Fibroblast of skin of left biceps (primary cell): ENCODE measurements at regions not wholly inside any gene's neighbourhood (a gene's known extent, or its start where the extent isn't known, plus 50 kb on each side); places are given as distances from the start of the nearest gene placed in this dataset.
"Not testable (repeated sequence)": the region's sequence is repeated elsewhere in the genome, so short reads cannot be mapped to it uniquely, and the experiment has no call there.

Source experiments
- DNase-seq, 2 experiments: peaks; one replicate each; pipeline ENCODE4 v3.0.0-alpha.2; 2013; ENCODE audit warnings: low read depth in 2 of 2

DNA sequence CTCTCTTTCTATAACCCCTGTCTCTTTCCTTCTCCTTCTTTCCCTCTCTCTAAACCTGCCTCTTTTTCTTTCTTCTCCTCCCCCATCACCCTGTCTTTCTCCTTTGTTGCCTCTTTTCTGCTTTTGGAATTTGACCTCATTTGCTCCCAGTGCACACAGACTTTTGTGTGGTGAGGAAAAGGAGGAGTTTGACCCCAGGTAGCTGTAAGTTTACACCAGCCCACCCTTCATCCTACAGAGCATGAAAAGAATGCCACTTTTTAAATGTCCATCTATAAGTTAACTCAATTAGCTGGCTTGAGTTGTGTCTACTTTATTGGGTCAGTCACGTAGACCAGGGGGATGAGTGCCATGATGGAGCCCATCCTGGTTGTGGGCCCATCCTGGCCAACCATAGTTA, 146.8 kb upstream of the SLC38A2 start:
- DNase-seq: no peak

DNA sequence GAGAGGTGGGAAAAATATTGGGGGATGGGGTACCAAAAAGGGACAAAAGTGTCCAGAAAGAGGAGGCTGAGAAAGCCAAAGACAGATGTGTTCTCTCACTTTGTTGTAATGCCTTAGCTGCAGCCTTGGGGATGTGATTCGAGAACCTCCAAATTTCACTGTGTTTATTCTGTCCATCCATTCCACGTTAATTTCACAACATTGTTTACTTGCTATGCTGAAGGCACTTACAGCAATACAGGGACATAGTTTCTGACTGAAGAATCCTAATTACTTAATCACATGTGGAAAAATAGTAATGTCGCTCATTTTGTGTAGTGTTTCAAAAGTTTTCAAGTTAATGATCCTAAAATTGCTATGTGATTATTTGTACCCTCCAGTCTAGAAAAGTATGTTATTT, 146.2 kb upstream of the SLC38A2 start:
- no peak for DNase-seq

DNA sequence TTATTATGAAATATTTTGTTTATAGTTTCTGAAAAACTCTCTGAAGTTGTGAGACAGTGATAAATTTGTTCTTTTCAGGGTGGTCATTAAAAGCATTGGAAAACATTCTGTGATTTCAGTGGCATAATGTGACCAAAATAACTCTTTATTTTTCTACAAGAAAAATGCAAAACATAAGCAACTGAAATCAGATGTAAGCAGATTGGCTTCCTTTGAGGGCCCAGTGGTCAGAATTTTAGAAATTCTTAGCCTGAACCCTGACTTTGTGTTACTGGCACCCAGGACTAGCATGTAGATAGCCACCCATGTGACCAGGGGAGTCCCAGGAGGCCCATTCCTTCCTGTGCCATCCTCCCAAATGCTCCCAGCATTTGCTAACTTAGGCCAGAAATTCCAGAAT, 145.6 kb upstream of the SLC38A2 start:
- no peak for DNase-seq

DNA sequence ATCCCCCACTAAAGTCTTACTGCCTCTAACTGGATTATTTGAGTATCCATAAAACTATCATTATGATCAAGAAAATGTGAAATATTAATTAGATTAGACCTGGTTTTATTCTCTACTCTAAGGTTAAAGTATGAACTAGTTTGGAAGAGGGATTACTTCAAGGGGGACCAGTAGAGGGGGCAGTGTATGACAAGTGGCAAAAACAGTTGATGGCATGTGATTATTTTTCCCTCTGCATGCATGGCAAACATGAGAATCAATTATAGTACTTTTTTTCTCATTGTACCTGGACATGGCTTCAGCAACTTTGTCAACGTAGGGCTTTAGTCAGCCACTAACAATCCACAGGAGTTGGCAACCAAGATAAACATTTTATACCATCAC, 145.0 kb upstream of the SLC38A2 start:
- no peak for DNase-seq

DNA sequence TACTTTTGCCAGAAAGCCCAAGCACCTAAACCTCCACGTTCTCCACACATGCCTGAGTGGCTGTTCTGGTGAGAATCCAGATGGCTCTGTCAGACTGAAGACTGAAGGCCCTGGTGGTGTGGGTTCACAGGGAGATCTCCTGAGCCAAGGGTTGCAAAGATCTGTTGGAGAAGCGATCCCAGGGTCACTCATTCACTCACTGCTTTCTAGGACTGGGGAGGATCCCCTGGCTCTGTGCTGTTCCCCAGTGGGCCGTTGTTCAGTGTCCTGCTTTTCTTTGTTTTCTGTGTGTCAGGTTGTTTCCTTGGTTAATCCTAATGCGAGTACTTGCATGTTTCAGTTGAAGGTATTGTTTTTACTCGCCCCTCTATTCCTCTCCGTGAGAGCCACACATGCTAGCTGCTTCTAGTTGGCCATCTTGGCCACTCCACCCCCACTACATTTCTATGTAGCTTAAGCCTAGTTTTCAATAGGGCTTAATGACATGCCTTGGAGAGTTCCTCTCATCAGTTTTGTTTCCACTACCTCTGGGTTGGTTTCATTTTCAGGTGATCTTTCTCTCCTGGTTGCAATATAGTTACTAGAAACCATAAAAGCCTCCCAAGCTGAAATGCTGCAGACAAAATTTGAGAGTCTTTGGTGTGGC, 144.5 kb upstream of the SLC38A2 start:
- DNase-seq: no peak

DNA sequence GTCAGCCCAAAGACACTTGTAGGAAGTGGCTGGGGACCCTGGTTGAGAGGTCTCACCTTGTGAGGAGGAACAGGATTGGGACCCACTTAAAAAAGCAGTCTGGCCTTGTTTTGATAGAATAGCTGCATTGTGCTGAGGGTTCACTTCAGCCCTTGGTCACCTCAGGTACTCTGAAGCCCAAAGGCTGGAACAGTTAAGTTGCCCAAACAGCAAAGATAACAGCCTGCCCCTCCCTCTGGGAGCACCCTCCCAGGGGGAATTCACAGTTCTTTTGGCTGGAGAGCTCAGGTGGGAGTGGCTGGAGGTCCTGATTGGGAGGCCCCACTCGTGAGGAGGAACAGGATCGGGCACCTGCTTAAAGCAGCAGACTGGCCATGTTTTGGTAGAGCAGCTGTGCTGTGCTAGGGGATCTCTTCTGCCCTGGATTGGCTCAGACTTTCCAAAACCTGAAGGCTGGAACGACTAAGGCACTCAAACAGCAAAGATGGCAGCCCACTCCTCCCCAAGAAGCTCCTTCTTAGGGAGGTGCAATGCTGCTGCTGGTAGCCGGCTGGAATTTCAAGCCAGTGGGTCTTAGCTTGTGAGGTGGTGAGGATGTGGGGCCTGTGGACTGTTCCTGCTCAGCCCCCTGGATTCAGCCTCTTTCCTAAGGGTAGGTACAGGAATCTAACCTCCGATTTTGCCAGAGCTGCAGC, 143.8 kb upstream of the SLC38A2 start:
- no peak for DNase-seq

DNA sequence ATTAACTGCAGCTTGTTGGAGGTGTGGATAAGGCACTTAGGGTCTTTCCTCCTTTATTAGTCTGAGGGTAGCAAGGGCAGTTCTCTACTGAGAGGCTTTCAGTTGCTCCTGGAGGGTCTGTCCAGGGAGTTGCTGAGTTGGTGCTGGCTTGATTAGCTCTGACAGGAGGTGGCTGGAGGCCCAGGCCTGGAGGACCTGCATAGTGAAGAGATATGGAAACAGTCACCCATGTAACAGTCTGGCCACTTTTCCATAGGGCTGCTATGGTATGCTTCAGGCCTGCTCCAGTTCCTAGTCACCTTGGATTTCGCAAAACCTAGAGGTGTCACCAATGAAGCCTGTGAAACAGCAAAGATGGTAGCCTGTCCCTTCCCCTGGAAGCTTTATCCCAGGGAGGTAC, 143.3 kb upstream of the SLC38A2 start:
- DNase-seq: no peak

DNA sequence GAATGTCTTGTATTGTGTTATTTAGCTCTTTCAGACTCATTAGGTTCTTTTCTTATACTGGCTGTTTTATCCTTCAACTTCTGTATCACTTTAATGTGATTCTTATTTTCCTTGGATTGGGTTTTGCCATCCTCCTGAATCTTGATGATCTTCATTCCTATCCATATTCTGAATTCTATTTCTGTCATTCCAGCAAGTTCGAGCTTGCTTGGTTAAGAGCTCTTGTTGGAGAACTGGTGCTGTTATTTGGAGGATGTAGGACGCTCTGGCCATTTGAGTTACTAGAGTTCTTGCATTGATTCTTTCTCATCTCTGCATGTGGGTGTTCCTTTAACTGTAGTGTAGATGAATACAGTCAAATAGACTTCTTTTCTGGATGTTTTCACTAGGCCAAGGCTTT, 142.3 kb upstream of the SLC38A2 start:
- no peak for DNase-seq

DNA sequence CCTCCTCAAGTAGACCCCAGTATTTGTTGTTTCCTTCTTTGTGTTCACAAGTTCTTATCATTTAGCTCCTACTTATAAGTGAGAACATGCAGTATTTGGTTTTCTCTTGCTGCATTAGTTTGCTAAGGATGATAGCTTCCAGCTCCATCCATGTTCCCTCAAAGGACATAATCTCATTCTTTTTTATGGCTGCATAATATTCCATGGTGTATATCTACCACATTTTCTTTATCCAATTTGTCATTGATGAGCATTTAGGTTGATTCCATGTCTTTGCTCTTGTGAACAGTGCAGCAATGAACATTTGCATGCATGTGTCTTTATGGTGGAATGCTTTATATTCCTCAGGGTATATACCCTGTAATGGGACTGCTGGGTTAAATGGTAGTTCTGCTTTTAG, 137.7 kb upstream of the SLC38A2 start:
- not testable (repeated sequence) for DNase-seq

DNA sequence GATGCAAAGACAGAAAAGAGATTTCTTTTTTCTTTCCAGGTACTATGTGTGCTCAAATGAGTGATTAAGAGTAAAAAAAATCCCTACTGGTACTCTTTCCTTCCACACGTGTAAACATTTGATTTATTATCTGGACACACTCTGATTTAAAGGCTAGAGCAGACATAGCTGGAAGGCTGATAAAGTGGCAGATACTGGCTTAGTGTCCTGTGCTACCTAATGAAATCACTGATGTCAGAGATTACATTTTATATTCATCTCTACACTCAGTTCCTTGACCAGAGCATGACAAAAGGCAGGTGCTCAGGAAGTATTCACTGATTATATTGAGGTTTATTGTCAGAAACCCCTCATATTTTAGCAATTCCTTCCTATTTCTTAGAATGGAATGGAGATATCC, 136.6 kb upstream of the SLC38A2 start:
- DNase-seq: no peak

DNA sequence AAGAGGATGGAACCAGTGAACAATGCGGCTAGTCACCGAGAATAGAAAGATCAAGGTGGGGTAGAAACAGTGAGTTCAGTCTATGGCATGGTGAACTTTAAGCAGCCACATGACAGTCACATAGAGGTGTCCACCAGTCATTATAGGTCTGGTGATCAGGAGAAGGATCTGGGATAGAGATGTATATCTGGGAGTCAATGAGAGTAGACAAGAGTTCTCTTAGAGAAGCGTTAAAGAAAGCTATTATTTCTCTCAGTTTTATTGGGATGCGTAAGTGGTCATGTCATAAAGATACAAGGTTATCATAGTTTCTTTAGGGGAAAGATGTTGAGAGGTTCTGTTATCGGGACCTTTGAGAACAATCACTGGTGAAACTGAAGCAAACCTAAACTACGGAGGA, 136.1 kb upstream of the SLC38A2 start:
- DNase-seq: no peak

DNA sequence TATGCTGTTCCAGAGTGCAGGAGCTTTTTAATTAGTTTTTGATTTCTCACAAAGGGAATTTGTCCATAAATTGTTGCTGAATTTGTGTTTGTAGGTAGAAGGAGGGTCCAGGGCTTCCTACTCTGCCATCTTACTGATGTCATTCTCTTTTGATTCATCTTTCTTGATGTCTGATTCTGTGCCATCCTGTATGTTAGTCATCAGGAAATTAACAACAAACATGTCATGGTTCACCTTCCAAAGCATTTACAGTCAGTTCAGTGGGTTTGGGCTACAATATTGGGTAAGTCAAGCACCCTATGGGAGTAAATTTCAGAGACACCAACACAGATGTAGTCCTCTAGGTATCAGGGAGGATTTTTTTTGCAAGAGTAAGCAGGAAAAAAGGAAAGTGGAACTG, 135.2 kb upstream of the SLC38A2 start:
- DNase-seq: no peak

DNA sequence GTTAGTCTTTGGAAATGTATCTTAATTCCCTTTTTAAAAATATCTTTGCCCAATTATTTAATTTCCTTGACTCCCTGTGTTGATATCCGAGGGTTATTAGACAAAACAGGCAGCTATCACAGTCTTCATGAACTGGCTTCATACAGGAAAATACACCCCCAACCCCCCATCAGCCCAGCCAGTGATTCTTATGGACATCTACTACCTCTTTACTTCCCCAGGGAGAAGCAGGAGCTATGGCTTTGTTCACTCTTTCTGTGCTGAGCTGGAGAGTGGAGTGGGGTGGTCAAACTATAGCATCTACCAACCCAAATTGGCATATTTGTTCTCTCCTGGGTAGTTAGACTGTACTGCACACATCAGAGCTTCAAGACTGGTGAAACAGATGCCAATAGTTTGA, 134.4 kb upstream of the SLC38A2 start:
- DNase-seq: no peak

DNA sequence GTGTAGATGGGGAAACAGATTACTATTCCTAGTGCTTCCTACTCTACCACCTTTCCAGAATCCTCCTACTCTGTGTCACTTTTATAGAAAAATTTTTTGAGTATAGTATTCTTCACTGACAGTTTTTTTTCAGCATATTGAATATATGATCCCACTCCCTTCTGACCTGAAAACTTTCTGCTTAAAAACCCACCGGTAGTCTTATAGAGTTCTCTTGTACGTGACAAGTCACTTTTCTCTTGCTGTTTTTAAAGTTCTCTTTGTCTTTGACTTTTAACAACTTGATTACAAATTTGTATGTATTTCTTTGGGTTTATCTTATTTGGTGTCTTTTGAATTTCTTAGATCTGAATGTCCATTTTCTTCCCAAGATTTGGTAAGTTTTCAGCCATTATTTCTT, 133.6 kb upstream of the SLC38A2 start:
- DNase-seq: no peak

DNA sequence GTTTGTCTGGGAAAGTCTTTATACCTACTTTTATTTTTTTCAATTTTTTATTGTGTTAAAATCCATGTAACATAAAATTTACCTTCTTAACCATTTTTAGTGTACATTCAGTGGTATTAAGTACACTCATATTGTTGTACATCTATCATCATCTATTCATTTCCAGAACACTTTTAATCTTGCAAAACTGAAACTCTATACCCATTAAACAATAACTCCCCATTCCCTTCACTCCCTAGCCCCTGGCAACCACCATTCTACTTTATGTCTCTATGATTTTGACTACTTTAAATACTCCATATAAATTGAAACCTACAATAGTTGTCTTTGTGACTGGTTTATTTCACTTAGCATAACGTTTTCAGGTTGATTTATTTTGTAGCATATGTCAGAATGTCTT, 131.9 kb upstream of the SLC38A2 start:
- no peak for DNase-seq

DNA sequence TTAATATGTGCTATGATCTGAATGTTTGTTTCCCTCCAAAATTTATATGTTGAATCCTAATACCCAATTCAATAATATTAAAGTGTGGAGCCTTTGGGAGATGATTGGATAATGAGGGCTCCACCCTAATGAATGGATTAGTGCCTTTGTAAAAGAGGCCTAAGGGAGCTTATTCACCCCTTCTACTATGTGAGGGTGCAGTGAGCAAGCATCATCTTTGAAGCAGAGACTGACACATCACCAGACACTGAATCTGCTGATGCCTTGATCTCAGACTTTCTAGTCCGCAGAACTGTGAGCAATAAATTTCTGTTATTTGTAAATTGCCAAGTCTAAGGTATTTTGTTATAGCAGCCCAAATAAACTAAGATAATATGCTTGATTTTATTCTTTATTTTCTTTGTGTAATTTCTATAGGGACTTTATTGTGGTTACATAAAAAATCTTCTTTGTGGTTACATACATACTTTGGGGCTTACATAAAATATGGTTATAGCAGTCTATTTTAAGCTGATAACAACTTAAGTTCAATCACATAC, 131.1 kb upstream of the SLC38A2 start:
- DNase-seq: no peak

DNA sequence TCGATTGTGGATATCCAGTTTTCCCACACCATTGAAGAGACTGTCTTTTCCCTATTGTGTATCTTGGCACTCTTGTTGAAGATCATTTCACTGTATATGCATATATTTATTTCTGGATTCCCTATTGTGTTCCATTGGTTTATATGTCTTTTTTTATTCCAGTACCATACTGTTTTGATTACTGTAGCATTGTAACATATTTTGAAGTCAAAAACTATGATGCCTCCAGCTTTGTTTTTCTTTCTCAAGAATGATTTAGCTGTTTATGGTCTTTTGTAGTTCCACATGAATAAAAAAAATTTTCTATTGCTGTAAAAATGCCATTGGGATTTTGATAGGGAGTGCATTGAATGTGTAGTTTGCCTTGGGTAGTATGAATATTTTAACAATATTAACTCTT, 128.1 kb upstream of the SLC38A2 start:
- no peak for DNase-seq

DNA sequence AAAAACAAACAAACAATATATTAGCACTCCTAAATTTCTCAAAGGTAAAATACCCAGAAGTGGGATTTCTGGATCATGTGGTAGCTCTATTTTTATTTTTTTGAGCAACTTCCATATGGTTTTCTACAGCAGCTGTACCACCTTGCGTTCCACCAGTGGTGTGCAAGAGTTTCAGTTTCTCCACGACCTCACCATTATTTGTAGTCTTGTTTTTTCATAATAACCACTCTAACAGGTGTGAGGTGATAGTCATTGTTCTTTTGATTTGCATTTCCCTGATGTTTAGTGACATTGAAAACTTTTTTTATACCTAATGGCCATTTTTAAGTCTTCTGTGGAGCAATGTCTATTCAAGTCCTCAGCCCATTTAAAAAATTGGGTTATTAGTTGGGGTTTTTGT, 127.3 kb upstream of the SLC38A2 start:
- no peak for DNase-seq

DNA sequence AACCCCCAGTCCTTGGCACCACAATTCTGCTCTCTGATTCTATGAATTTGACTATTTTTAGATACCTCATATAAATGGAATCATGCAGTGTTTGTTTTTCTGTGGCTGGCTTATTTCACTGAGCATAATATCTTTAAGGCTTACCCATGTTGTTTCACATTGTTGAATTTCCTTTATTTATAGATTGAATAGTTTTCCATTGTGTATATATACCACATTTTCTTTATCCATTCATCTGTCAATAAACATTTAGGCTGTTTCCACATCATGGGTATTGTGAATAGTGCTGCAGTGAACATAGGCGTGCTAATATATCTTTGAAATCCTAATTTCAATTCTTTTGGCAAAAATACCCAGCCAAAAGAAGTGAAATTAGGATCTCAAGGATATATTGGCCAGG, 126.7 kb upstream of the SLC38A2 start:
- DNase-seq: no peak

DNA sequence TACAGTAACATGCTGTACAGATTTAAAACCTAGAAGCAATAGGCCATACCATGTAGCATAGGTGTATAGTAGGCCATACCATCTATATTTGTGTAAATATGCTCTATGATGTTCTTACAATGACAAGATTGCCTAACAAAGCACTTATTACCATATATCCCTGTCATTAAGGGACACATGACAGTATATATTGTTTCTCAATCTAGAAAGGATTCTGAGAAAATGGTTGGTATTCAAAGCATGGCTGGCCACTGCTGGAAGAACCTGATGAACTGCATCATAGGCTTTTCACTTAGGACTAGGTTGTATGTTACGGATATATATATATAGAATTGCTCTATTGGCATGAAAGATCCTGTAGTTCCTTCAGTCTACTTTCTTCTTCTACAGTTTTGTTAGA, 125.2 kb upstream of the SLC38A2 start:
- no peak for DNase-seq

DNA sequence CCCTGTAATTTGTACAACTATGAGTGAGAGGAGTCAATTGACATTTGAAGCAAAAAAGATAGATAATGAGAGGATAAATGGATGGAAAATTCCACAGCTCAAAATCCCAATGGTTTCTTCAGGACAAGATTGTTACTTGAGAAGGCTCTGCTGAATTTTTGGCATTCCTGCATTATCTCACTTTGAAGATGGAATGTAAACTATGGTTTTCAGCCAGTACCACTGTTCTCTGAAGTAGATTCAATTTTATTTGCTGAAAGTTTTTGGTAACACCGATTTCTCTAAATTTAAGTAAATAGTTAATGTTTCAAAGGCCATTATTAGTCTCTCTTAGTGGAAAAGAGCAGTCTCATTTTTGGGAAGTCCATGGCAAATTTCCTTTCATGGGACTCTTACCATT, 121.9 kb upstream of the SLC38A2 start:
- DNase-seq: peak; percentile 67 to 69

DNA sequence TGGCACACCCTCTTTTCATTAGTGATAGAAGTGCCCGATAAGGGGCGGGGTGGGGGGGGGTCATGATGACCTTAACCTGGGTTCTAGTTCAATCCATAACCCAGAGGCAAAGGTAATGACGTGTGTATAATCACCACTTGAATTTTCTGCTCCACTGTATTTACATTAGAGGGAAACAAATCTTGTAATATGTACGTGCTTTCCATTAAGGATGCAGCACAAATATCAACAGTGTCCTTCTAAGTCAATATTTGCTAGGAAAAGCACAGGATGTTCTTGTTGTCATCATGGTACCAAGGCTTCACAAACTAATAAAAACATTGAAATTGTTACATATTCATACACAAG, 121.2 kb upstream of the SLC38A2 start:
- DNase-seq: no peak

DNA sequence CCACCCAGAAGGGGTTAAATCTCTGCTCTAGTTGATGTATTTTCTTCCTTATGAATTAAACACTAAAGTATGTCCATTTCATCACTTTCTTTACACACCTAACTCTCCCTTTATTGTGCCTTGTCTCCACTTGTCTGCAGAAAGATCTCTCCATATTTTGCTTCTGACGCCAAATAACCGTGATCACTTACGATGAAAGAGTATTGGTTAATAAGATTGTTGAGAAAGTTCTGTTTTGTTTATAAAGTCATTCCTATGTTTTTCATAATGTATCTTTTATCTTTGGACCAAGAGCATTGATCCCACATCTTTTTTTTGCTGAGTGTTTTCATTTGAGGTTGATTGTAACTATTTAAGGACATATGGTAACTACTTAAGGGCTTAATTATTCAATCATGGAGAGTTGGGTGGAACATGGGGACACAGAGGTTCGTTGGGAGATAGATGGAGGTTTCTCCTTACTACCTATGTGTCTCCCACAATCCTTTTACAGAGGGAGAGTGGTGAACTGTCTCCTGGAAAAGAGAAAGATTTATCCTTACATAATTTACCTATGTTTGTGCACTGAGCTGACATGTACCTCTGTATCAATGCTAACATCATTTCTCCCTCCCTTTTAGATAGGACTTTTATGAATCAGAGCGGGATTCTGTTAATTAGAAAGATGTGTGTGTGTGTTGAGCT, 120.7 kb upstream of the SLC38A2 start:
- no peak for DNase-seq
